Calu3 (cell line): ENCODE measurements at regions not wholly inside any gene's neighbourhood (a gene's known extent, or its start where the extent isn't known, plus 50 kb on each side); places are given as distances from the start of the nearest gene placed in this dataset.
A peak's percentile ranks its signal among the peaks of the same experiment; 100 is the strongest.

ENCODE experiments used
- BruUV-seq: library from RNA; stranded (reverse); fragments of 400-500 nt; replicated peaks from 2 replicates; lab custom pipeline; 2021; lab: Mats Ljungman, UMichigan
- CTCF ChIA-PET: fragments of 300-600 bp; sonication (Branson Sonifier 250); formaldehyde crosslinking; loops from one replicate; lab custom pipeline; 2022; ENCODE audit warnings: antibody characterized with exemption; lab: Charles Lee
- DNase-seq: peaks from one replicate; pipeline ENCODE4 v3.0.0; 2022
- H3K27ac Mint-ChIP-seq: one replicate; pipeline ENCODE4 v1.8.0; 2022; ENCODE audit warnings: mixed read lengths; ENCODE audit not compliant: unreplicated experiment
- H3K27me3 Mint-ChIP-seq: one replicate; pipeline ENCODE4 v1.8.0; 2022; ENCODE audit warnings: mixed read lengths; ENCODE audit not compliant: unreplicated experiment
- H3K36me3 Mint-ChIP-seq: one replicate; pipeline ENCODE4 v1.8.0; 2022; ENCODE audit warnings: mild to moderate bottlenecking, moderate library complexity, mixed read lengths; ENCODE audit not compliant: insufficient read depth, unreplicated experiment
- H3K4me1 Mint-ChIP-seq: one replicate; pipeline ENCODE4 v1.8.0; 2022; ENCODE audit warnings: mild to moderate bottlenecking, low read depth, mixed read lengths; ENCODE audit not compliant: unreplicated experiment
- H3K4me3 Mint-ChIP-seq: one replicate; pipeline ENCODE4 v1.8.0; 2022; ENCODE audit warnings: mild to moderate bottlenecking, low read depth, moderate library complexity, mixed read lengths; ENCODE audit not compliant: unreplicated experiment
- H3K9me3 Mint-ChIP-seq: one replicate; pipeline ENCODE4 v1.8.0; 2022; ENCODE audit warnings: low read depth, mixed read lengths; ENCODE audit not compliant: unreplicated experiment
- intact Hi-C: fragments of 100-400 bp; cut with micrococcal nuclease; formaldehyde crosslinking; loops from one replicate; pipeline ENCODE4 v1.10.0; 2022; ENCODE audit not compliant: unreplicated experiment
- TF ChIP-seq, protein P1 (sequence below): fragments of 200-600 bp; IDR thresholded peaks from one replicate; pipeline ENCODE4 v1.8.0; 2022; ENCODE audit warnings: antibody characterized with exemption; ENCODE audit not compliant: unreplicated experiment

DNA sequence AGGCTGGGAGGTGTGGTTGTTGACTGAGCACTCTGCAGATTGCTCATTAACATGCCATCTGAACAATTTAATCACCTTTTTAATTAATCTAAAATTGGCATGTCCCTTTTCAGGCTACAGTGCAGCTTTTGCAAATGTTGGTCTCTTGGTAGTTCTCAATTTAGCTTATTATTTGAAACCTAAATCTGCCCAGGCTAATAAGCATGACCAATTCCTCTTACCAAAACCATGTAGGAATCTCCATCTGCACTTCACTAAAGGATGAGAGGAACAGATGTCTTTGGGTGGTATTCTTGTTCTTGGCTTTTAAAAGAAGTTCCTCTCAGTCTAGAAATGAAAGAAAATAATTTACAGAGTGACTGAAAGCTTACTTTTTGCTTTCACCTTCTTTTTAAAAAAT, 190.1 kb upstream of the RMST start:
- Mint-ChIP-seq H3K9me3 (no peaks in the 10 kb centered on the region), H3K27me3 (peaks cover 47% of the 10 kb centered on the region), H3K4me1 (peaks cover 11% of the 10 kb centered on the region), H3K27ac (no peak overlapping the region), H3K36me3 (no peaks in the 10 kb centered on the region), H3K4me3 (no peak overlapping the region)
- BruUV-seq: no TSS peak
- DNase-seq: no peak
- CTCF ChIA-PET: no interaction called here
- TF ChIP-seq, protein P1, sequence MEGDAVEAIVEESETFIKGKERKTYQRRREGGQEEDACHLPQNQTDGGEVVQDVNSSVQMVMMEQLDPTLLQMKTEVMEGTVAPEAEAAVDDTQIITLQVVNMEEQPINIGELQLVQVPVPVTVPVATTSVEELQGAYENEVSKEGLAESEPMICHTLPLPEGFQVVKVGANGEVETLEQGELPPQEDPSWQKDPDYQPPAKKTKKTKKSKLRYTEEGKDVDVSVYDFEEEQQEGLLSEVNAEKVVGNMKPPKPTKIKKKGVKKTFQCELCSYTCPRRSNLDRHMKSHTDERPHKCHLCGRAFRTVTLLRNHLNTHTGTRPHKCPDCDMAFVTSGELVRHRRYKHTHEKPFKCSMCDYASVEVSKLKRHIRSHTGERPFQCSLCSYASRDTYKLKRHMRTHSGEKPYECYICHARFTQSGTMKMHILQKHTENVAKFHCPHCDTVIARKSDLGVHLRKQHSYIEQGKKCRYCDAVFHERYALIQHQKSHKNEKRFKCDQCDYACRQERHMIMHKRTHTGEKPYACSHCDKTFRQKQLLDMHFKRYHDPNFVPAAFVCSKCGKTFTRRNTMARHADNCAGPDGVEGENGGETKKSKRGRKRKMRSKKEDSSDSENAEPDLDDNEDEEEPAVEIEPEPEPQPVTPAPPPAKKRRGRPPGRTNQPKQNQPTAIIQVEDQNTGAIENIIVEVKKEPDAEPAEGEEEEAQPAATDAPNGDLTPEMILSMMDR: no peak
- intact Hi-C loops: no loop called here

DNA sequence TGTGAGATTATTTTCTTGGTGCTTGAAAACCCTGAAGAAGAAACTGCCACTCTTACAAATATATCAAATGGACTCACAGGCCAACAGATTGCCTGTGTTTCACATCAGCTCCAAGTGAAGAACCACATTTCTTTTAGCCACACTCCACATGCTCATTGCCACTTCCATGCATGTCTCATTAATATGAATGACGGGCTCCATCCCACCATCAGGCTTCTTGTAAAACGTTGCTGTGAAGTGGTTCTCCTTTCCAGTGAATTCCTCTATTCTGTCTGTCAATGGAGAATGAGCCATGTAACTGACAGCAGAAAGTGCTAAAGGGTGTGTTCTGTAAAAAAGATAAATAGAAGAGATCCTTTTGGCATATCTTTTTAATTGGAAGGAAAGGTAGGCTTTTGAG, 188.2 kb upstream of the RMST start:
- CTCF ChIA-PET: no interaction called here
- TF ChIP-seq, protein P1: no peak
- DNase-seq: no peak
- BruUV-seq: no TSS peak
- no peak overlapping the region for H3K4me3 Mint-ChIP-seq
- peaks cover 52% of the 10 kb centered on the region for H3K27me3 Mint-ChIP-seq
- H3K4me1 Mint-ChIP-seq: peaks cover 11% of the 10 kb centered on the region
- no peaks in the 10 kb centered on the region for H3K36me3 Mint-ChIP-seq
- intact Hi-C loops: no loop called here
- H3K9me3 Mint-ChIP-seq: no peaks in the 10 kb centered on the region
- no peak overlapping the region for H3K27ac Mint-ChIP-seq

DNA sequence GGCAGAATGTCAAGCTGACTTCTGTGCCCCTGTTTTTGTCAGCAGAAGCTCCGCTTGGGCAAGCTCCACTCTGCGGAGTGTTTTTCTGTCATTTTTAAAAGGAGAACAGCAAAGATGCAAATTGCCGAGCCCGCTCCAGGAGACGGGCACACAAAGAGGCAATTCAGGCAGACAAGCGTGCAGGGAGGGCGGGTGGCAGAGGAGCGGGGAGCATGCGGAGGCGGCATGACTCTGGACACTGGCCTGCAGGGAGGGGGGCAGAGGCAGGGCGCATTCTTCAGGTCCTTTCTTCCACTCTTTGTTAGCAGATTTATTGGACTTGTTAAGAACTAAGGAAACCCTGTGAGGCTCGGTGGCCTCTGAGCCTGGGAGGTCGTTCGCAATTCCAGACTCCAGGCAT, 187.3 kb upstream of the RMST start:
- Mint-ChIP-seq H3K36me3 (no peaks in the 10 kb centered on the region), H3K27me3 (peaks cover 59% of the 10 kb centered on the region), H3K4me3 (peak overlapping the region; percentile 17), H3K4me1 (peaks cover 11% of the 10 kb centered on the region), H3K27ac (no peak overlapping the region), H3K9me3 (no peaks in the 10 kb centered on the region)
- TF ChIP-seq, protein P1: no peak
- no TSS peak for BruUV-seq
- peak; percentile 15 for DNase-seq
- CTCF ChIA-PET: no interaction called here
- intact Hi-C loops: no loop called here

DNA sequence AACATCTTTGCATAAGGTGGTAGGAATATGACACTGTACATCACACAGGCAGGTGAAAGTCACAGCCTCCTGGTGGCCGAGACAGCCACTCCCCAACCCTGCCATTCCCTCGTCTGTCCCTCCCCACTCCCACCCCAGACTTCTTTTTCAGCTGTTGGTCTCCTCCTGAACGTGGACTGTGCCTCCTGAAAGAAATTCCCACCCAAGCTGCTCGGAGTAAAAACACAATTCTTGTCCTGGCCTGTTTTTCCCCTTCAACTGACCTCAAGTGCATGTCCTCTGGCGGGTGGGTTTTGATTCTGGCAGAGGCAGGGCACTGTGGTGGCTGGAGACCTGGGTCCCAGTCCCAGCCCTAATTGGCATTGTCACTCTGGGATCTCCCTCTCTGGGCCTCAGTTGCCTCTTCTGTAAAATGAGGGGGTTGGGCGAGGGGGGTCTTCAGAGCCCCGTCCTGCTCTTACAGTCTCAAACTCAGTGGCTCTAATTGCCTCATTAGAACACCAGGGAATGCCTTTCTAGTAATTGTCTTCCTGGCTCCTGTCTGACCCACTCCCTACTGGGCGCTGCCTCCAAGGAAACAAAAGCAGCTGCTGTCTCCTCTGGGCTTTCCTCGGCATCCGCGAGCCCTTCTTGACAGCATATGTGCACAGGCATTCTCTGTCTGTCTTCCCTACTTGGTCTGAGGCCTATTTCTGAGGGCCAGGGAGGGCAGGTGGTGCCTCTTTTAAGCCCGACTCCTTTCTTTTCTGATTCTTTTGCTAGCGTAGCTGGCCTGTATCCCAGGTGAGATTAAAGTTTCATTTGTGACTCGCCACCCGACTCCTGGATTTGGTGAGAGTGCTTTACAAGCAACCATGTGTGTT, 186.6 kb upstream of the RMST start:
- BruUV-seq: no TSS peak

More for the DNA sequence above, 186.6 kb upstream of the RMST start:
- CTCF ChIA-PET: no interaction called here
- intact Hi-C loops: no loop called here
- Mint-ChIP-seq H3K4me3 (peak overlapping the region; percentile 17), H3K27me3 (peaks cover 59% of the 10 kb centered on the region), H3K4me1 (peaks cover 11% of the 10 kb centered on the region), H3K9me3 (no peaks in the 10 kb centered on the region), H3K36me3 (no peaks in the 10 kb centered on the region), H3K27ac (no peak overlapping the region)
- TF ChIP-seq, protein P1: no peak
- DNase-seq: peak; percentile 4
